GM12892 (cell line): ENCODE measurements at regions not wholly inside any gene's neighbourhood (a gene's known extent, or its start where the extent isn't known, plus 50 kb on each side); places are given as distances from the start of the nearest gene placed in this dataset.

Experiments used
- POLR2A ChIP-seq: IDR thresholded peaks from 2 replicates; pipeline ENCODE4 v1.6.1; 2011; ENCODE audit warnings: low read depth, low read length, control low read depth
- POLR2AphosphoS5 ChIP-seq: IDR thresholded peaks from 2 replicates; pipeline ENCODE4 v1.6.1; 2011; ENCODE audit warnings: low read depth, low read length, control low read depth
- TAF1 ChIP-seq: IDR thresholded peaks from 2 replicates; pipeline ENCODE4 v1.6.1; 2011; ENCODE audit warnings: low read depth, mild to moderate bottlenecking, control low read depth, low read length, borderline replicate concordance

- TF ChIP-seq TAF1 (no peak), POLR2A (no peak), POLR2AphosphoS5 (no peak)
Observed at GRCh38 chr11:26835611-26836010, 113.8 kb upstream of the SLC5A12 start.
